Fibroblast of skin of scalp (primary cell): ENCODE measurements at regions not wholly inside any gene's neighbourhood (a gene's known extent, or its start where the extent isn't known, plus 50 kb on each side); places are given as distances from the start of the nearest gene placed in this dataset.
A peak's percentile ranks its signal among the peaks of the same experiment; 100 is the strongest.

Source experiments
- DNase-seq: peaks from one replicate; pipeline ENCODE4 v3.0.0-alpha.2; 2013

DNA sequence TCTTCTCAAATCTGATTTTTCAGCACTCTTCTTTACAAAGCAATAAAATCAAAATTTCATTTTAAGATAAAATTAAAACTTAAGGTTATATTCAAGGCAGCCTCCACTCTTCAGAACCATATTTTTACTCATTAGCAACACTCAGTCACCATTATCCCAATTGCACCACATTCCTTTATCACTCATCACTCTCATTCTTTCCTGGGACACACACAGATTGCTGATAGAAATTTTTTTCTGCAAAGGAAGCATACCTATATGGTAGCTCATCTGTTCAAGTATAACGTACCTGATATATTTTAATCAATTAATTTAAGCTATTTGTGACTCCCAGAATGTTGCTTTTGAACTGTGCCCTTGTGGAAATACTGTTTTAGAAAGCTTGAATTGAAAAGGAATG is 1559.3 kb upstream of the ZEB2 start:
- peak; percentile 4 for DNase-seq

DNA sequence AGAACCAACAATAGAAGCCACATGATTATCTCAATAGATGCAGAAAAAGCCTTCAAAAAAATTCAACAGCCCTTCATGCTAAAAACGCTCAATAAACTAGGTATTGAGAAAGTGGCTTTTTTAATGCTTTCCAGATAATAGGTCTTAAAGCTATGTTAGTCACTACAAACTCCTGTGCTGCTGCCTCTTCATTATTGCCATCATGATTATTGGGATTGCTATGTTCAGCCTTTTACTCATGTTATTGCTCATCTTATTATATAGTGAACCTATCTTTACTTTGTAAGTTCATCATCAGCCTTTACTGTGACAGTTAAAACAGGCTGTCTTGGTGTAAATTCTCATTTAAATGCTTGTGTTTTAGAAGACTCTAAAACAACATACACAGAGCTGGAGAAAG is 1557.2 kb upstream of the ZEB2 start:
- DNase-seq: no peak

GRCh38 chr2:146068051-146068450 is 1548.1 kb upstream of the ZEB2 start:
- DNase-seq: no peak

GRCh38 chr2:146048141-146048540 is 1528.2 kb upstream of the ZEB2 start:
- DNase-seq: no peak

- no peak for DNase-seq
Measured at GRCh38 chr2:146041274-146041910, 1521.5 kb upstream of the ZEB2 start.

GRCh38 chr2:146040051-146040450 is 1520.1 kb upstream of the ZEB2 start:
- no peak for DNase-seq

GRCh38 chr2:146038014-146038413 is 1518.1 kb upstream of the ZEB2 start:
- DNase-seq: no peak

DNA sequence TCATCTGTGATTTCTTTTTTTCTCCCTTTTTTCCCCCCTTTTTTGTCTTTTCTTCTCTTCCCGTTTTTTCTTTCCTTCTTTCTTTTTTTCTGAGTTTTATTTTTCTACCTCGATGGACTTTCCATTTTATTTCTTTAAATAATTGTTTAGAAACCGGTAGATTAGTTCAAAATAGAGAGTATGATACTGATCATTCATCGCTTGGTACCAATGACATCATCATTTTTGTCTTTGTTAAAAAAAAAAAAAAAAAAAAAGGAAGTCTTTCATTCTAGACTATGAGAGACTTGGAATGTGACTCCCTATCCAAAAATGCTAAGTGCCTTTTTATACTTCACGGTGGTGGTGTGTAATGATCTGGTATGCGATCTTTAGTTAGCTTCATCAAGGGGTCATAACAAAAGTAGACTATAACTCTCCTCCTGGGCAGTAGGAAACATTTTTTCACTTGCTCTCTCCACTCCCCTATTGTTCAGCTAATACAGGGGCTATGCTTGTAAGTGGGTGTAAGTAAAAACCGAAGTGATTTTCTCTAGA is 1517.5 kb upstream of the ZEB2 start:
- DNase-seq: peak; percentile 39

- peak; percentile 67 for DNase-seq
Measured at GRCh38 chr2:146031158-146031557, 1511.2 kb upstream of the ZEB2 start.

GRCh38 chr2:146027156-146027555 is 1507.2 kb upstream of the ZEB2 start:
- DNase-seq: no peak

DNA sequence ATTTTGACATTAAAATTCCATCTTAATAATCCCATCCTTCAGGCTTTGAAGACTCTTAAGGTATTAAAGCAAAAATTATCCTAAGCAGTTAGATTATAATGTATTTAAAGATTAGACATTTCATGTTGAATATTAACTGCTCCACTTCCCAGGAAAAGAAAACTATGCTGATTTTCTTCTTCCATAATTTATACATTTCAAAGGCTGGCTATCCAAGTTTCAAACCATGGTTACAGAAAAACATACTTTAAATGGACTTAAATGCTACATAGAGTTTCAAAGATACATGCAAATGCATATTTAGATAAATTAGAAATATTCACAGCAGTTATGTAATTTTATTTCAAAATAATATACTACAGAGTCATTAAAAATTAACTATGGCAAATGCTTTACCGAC is 1505.6 kb upstream of the ZEB2 start:
- DNase-seq: no peak

DNA sequence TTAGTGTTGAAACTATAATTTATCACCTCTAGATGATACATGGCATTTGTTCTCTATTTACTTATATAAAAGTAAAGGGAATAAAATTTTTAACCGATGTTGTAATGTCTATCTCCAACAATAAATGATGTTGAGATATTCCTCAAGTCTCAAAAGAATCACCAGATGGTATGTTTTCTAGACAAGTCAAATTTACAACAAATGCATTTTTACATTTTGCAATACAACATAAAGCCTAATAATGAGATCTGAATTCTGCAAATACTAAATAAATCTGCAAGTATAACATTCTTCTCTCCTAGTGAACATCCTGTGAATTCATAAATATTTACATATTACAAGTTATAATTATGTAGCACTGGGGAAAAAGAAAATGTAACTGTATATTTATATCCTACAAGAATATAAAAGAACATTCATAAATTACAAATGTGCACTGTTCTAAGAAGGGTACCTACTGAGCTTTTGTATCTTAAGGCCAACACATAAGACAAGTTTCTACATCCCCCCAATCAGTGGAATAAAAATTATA is 1504.4 kb upstream of the ZEB2 start:
- DNase-seq: no peak

- peak; percentile 86 for DNase-seq
Measured at GRCh38 chr2:146004462-146004861, 1484.5 kb upstream of the ZEB2 start.

- DNase-seq: no peak
Measured at GRCh38 chr2:146003337-146003736, 1483.4 kb upstream of the ZEB2 start.

GRCh38 chr2:145994910-145995309 is 1475.0 kb upstream of the ZEB2 start:
- no peak for DNase-seq

- DNase-seq: no peak
Measured at GRCh38 chr2:145992572-145992971, 1472.7 kb upstream of the ZEB2 start.

DNA sequence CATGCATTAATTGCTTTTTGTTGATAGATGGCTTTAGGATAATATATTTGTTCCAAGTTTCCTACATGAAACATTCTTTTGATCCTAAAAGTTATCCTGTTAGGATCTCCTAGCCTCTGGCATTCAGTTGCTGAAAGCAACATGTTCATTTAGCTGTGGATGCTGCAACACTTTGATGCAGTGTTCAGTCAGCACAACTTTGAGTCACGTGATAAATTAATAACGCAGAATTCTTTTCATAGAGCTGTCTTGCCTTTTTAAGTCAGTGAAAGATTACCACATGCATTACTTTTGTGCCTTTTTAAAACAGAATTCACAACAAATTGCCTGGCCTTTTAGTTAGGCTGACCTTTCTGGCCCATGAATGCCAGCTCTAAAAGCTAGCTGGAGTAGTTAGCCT is 1467.9 kb upstream of the ZEB2 start:
- no peak for DNase-seq

DNA sequence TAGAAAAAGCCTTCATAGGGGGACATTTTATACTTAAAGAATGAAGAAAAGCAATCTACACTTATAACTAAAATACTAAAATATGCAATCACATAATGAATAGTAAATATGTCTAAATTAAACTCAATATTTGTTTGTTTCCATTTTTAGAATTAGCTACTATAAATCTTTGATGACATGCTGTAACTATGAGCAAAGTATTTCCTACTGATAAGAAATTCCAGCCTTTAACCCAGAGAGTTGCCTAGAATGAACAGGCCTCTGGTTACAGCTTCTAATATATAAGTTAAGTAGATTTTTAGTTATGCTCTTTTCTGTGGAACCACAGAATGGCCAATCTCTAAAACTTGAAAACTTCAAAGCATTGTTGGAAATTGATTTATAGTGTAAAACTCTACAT is 1465.6 kb upstream of the ZEB2 start:
- no peak for DNase-seq

- DNase-seq: peak; percentile 52
Measured at GRCh38 chr2:145984580-145984979, 1464.7 kb upstream of the ZEB2 start.

GRCh38 chr2:145980318-145980717 is 1460.4 kb upstream of the ZEB2 start:
- no peak for DNase-seq

DNA sequence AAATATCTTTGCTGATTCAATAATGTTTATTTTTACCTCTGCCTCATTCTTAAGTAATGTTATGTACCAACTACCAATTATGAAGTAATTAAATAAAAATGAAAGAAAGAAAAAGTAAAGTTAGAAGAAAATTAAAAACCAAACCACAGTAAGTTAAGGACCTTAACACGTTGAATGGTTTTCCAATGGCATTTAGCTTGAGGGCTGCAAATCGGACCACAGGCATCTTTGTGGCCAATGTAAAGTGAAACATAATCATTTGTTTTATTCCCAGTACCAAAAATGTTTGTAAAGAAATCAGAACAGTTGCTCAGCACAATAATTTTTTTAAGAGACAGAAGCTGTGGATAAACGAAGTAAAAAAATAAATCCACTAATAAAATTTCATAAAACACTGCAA is 1455.5 kb upstream of the ZEB2 start:
- peak; percentile 16 for DNase-seq

DNA sequence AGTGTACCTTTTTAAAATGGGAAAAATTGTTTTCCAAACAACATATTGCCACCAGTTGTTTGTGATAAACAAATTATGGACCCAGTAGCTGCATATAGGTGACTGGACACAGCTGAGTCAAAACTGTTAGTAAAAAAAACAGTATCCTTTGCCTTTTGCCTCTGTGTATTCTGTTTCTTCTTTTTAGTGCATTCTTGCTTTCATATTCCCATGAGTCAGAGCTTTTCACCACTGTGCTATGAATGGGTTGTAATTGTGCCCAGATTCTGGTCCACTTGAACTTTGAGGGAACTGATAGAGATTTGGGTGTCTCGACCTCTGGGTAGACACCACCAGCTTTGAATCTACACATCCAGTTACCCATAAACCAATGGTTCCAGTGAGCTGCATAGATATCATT is 1441.9 kb upstream of the ZEB2 start:
- DNase-seq: no peak

GRCh38 chr2:145960479-145961163 is 1440.7 kb upstream of the ZEB2 start:
- DNase-seq: no peak

- DNase-seq: no peak
Measured at GRCh38 chr2:145958611-145959010, 1438.7 kb upstream of the ZEB2 start.
